Testis (tissue), 2 donors: ENCODE measurements at regions not wholly inside any gene's neighbourhood (a gene's known extent, or its start where the extent isn't known, plus 50 kb on each side); places are given as distances from the start of the nearest gene placed in this dataset.
A peak's percentile ranks its signal among the peaks of the same experiment; 100 is the strongest.

Source experiments
- DNase-seq: peaks from one replicate; pipeline ENCODE4 v3.0.0-alpha.2; 2019
- H3K27ac ChIP-seq, 2 donors: fragments of 200-600 bp; sonication (generic); one replicate each; pipeline ENCODE4 v1.5.1; 2019
- H3K27me3 ChIP-seq: fragments of 200-600 bp; sonication (generic); one replicate; pipeline ENCODE4 v1.5.1; 2019
- H3K36me3 ChIP-seq: fragments of 200-600 bp; sonication (generic); one replicate; pipeline ENCODE4 v1.5.1; 2017; ENCODE audit warnings: low read depth; ENCODE audit errors: missing control alignments
- H3K4me1 ChIP-seq: fragments of 200-600 bp; sonication (generic); one replicate; pipeline ENCODE4 v1.5.1; 2019
- H3K4me3 ChIP-seq, 2 donors: fragments of 200-600 bp; sonication (generic); one replicate each; pipeline ENCODE4 v1.5.1; 2017 to 2019
- H3K9me3 ChIP-seq: fragments of 200-600 bp; sonication (generic); one replicate; pipeline ENCODE4 v1.5.1; 2017
- CTCF ChIP-seq, 3 experiments: fragments of 450-650 bp in 2 of 3; fragments of 200-600 bp in 1 of 3; sonication (generic) in 1 of 3; IDR thresholded peaks; one replicate each; pipeline ENCODE4 v1.5.1; 2016 to 2019; ENCODE audit warnings: antibody characterized with exemption in 3 of 3, mild to moderate bottlenecking in 2 of 3, moderate library complexity in 1 of 3
- POLR2A ChIP-seq: fragments of 450-650 bp; IDR thresholded peaks from one replicate; pipeline ENCODE4 v1.6.1; 2017; ENCODE audit warnings: antibody characterized with exemption, mild to moderate bottlenecking, moderate library complexity
- WGBS, 2 donors: methylation state at CpG; one replicate each; pipeline ENCODE4 v1.1.5; 2018; 5-methylcytosine and 5-hydroxymethylcytosine counted together
- intact Hi-C: fragments of 100-400 bp; cut with DNase I; formaldehyde crosslinking; loops from one replicate; pipeline ENCODE4 v1.15.1; 2023; ENCODE audit warnings: low total_unique reads

DNA sequence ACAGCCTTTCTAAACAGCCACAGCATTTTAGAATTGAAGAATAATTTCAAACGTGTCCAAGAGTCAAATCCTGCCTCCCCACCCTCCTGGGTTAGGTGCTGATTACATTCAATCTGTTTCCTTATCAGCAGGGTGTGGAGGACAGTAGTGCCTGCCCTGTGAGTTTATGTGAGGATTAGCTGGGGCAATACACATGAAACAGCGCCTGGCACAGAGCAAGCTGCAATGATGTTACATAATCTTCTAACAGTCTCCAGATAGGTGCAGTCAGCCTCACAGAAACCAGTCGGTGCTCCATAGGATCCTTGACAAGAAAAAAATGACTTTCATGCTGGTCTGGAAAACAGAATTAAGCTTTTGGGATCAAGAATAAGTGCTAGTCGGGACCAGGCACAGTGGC is 91.7 kb upstream of the ITGA6 start:
- intact Hi-C loops = no loop called here
- TF ChIP-seq CTCF (IDR thresholded peaks at IDR 0.05) (no peak), POLR2A (no peak)
- Histone ChIP-seq H3K27me3 (no peaks in the 10 kb centered on the region), H3K27ac (no peak overlapping the region), H3K4me3 (no peak overlapping the region), H3K36me3 (no peaks in the 10 kb centered on the region), H3K4me1 (peaks cover 13% of the 10 kb centered on the region), H3K9me3 (no peaks in the 10 kb centered on the region)
- DNase-seq = no peak
- WGBS, 2 donors = 70 to 92% methylated on average over 3 to 4 of the region's 4 CpGs

DNA sequence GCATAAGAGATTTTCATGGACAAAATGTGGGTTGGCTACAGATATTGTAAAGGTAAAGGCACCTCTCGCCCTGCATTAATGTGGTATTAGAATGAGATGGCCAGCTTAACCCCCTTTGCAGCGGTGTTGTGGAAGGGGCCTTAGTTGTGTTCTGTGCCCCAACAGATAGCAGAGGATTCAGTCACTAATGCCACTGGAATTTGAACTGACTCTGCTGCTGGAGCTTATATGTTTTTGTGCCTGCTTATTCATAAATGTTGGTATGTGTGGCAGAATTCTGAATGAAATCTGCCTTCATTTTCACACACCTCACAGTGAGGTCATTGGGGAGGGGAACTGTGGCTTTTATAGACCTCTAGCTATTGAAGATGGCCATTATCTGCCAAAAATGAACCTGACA is 90.7 kb upstream of the ITGA6 start:
- Histone ChIP-seq H3K4me1 (peaks cover 22% of the 10 kb centered on the region), H3K36me3 (no peaks in the 10 kb centered on the region), H3K9me3 (no peaks in the 10 kb centered on the region), H3K4me3 (no peak overlapping the region), H3K27ac (no peak overlapping the region), H3K27me3 (no peaks in the 10 kb centered on the region)
- DNase-seq = no peak
- WGBS, 2 donors = 50% methylated on average over 2 of the region's 2 CpGs
- TF ChIP-seq CTCF (IDR thresholded peaks at IDR 0.05) (no peak), POLR2A (no peak)
- intact Hi-C loops = no loop called here

DNA sequence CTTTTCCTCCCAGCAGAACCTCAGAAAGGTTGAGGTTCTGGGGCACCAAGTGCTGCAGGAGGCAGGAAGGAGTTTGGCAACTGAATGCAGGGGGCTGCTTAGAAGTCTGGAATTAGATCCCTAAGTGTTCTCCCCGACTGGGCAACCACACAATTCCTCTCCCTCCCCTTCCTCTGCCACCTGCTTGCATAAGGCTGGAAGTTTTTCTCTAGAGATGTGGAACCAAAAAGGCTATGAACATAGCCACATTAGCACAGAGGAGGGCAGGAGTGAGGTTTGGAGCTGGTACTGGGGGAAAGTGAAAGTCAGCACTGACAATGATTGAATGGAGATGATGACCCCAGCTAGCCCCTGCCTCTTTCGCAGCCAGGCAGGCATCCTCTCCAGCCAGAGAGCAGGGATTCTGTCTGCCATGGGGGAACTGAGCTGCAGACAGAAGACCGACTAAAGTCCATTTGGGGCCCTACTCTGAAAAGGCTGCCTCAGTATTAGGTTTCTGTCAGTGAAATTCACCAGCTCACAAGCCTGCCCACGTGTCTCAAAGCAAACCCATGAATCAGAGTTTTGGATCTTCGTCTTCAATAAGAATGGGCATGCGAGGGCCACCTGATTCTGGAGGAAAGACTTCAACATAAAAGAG is 87.9 kb upstream of the ITGA6 start:
- Histone ChIP-seq H3K4me1 (peaks cover 38% of the 10 kb centered on the region), H3K27me3 (no peaks in the 10 kb centered on the region), H3K4me3 (no peak overlapping the region), H3K36me3 (no peaks in the 10 kb centered on the region), H3K9me3 (no peaks in the 10 kb centered on the region), H3K27ac (peak overlapping the region in 1 of 2 donors; percentile 81)
- 49 to 73% methylated on average over 6 of the region's 6 CpGs for WGBS, 2 donors
- no peak for TF ChIP-seq POLR2A
- intact Hi-C loops = no loop called here
- DNase-seq = no peak

DNA sequence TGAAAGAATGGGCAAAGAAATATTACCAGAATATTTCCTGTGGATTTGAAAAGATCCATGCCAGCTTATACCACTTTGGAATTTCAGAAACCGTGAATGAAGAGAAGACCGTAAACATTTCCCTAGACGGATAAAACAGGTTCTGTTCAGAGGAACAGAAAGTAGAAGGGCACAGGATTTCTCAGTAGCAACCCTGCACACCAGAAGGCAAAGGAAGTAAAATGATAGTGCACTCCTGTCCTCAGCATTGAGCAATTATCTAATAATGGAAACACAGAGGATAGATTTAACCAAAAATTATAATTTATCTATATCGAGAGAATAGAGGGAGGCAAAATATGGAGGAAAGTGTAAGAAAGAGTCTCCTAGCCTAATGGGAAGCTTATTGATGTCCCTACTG is 87.0 kb upstream of the ITGA6 start:
- Histone ChIP-seq H3K27me3 (no peaks in the 10 kb centered on the region), H3K27ac (peak overlapping the region; percentile 51 to 81), H3K9me3 (no peaks in the 10 kb centered on the region), H3K36me3 (no peaks in the 10 kb centered on the region), H3K4me1 (peaks cover 38% of the 10 kb centered on the region), H3K4me3 (no peak overlapping the region)
- 52 to 57% methylated on average over 4 of the region's 4 CpGs for WGBS, 2 donors
- intact Hi-C loops = no loop called here
- no peak for DNase-seq
- no peak for TF ChIP-seq POLR2A
- no peak for TF ChIP-seq CTCF (IDR thresholded peaks at IDR 0.05)

DNA sequence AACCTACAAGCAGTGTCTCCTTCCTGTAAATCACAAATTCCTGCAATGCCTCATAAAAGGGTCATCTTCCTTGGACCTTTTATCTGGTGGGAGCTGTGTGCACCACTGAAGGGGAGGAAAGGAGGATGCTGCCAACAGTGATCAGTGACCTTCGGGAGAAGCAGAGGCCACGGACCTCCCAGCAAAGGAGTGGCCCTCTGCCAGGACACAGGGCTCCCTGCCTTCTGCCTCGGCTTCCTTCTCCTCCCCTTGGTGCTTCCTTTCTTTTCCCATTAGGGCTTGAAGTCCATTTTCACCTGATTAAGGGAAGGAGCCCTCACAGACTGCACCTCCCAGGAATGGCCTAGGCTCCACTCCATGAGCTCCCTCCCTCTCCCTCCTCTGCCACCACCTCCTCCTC is 85.3 kb upstream of the ITGA6 start:
- 14 to 24% methylated on average over 3 of the region's 3 CpGs for WGBS, 2 donors
- Histone ChIP-seq H3K9me3 (no peaks in the 10 kb centered on the region), H3K27ac (peak overlapping the region; percentile 35 to 81), H3K27me3 (no peaks in the 10 kb centered on the region), H3K36me3 (no peaks in the 10 kb centered on the region), H3K4me3 (no peak overlapping the region), H3K4me1 (peaks cover 38% of the 10 kb centered on the region)
- intact Hi-C loops = no loop called here
- TF ChIP-seq POLR2A (no peak), CTCF (IDR thresholded peaks at IDR 0.05) (no peak)
- peak; percentile 84 for DNase-seq
